PFSK-1 (cell line): ENCODE measurements at regions not wholly inside any gene's neighbourhood (a gene's known extent, or its start where the extent isn't known, plus 50 kb on each side); places are given as distances from the start of the nearest gene placed in this dataset.

Source experiments
- FOXP2 ChIP-seq: optimal IDR thresholded peaks from 2 replicates; pipeline ENCODE3; 2011; ENCODE audit warnings: borderline replicate concordance, control low read depth, inconsistent platforms; ENCODE audit not compliant: insufficient read depth; ENCODE audit errors: extremely low read length, extremely low read depth
- POLR2AphosphoS5 ChIP-seq: IDR thresholded peaks from 2 replicates; pipeline ENCODE4 v1.6.1; 2012; ENCODE audit warnings: low read depth, mild to moderate bottlenecking, control low read depth, low read length, moderate library complexity
- SIN3A ChIP-seq: IDR thresholded peaks from 2 replicates; pipeline ENCODE4 v1.6.1; 2012; ENCODE audit warnings: mild to moderate bottlenecking, low read length, moderate library complexity, borderline replicate concordance; ENCODE audit not compliant: insufficient read depth
- TAF1 ChIP-seq: IDR thresholded peaks from 2 replicates; pipeline ENCODE4 v1.6.1; 2012; ENCODE audit warnings: low read length, control low read depth, borderline replicate concordance; ENCODE audit not compliant: insufficient read depth
- TF ChIP-seq, protein P1 (sequence below), 2 experiments: IDR thresholded peaks; 2 replicates each; pipeline versions ENCODE4 v1.6.1 to v1.8.0; 2011 to 2012; ENCODE audit warnings: low read depth in 2 of 2, low read length in 2 of 2, control low read depth in 1 of 2, inconsistent platforms in 1 of 2, mild to moderate bottlenecking in 1 of 2, moderate library complexity in 1 of 2; ENCODE audit not compliant: insufficient read depth in 1 of 2

GRCh38 chr12:115712676-115713075, 564.8 kb downstream of the MED13L start:
- TF ChIP-seq SIN3A, result no peak
- TF ChIP-seq, protein P1, sequence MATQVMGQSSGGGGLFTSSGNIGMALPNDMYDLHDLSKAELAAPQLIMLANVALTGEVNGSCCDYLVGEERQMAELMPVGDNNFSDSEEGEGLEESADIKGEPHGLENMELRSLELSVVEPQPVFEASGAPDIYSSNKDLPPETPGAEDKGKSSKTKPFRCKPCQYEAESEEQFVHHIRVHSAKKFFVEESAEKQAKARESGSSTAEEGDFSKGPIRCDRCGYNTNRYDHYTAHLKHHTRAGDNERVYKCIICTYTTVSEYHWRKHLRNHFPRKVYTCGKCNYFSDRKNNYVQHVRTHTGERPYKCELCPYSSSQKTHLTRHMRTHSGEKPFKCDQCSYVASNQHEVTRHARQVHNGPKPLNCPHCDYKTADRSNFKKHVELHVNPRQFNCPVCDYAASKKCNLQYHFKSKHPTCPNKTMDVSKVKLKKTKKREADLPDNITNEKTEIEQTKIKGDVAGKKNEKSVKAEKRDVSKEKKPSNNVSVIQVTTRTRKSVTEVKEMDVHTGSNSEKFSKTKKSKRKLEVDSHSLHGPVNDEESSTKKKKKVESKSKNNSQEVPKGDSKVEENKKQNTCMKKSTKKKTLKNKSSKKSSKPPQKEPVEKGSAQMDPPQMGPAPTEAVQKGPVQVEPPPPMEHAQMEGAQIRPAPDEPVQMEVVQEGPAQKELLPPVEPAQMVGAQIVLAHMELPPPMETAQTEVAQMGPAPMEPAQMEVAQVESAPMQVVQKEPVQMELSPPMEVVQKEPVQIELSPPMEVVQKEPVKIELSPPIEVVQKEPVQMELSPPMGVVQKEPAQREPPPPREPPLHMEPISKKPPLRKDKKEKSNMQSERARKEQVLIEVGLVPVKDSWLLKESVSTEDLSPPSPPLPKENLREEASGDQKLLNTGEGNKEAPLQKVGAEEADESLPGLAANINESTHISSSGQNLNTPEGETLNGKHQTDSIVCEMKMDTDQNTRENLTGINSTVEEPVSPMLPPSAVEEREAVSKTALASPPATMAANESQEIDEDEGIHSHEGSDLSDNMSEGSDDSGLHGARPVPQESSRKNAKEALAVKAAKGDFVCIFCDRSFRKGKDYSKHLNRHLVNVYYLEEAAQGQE (IDR thresholded peaks at IDR 0.05; ENCODE audit: insufficient read depth in 1 of 2, low read depth in 2 of 2, low read length in 2 of 2), result no peak
- TF ChIP-seq TAF1, result no peak
- TF ChIP-seq POLR2AphosphoS5, result no peak
- TF ChIP-seq FOXP2, result no peak

GRCh38 chr12:115710104-115710564, 567.4 kb downstream of the MED13L start:
- TF ChIP-seq POLR2AphosphoS5 (no peak), SIN3A (no peak), FOXP2 (no peak), TAF1 (no peak)
- TF ChIP-seq, protein P1 (IDR thresholded peaks at IDR 0.05; ENCODE audit: insufficient read depth in 1 of 2, low read depth in 2 of 2, low read length in 2 of 2), result no peak

GRCh38 chr12:115709540-115710011, 567.9 kb downstream of the MED13L start:
- TF ChIP-seq, protein P1 (IDR thresholded peaks at IDR 0.05; ENCODE audit: insufficient read depth in 1 of 2, low read depth in 2 of 2, low read length in 2 of 2), result no peak
- TF ChIP-seq TAF1, result no peak
- TF ChIP-seq FOXP2, result no peak
- no peak for TF ChIP-seq SIN3A
- TF ChIP-seq POLR2AphosphoS5, result no peak

- TF ChIP-seq TAF1, result no peak
- TF ChIP-seq FOXP2, result no peak
- TF ChIP-seq POLR2AphosphoS5, result no peak
- TF ChIP-seq, protein P1 (IDR thresholded peaks at IDR 0.05; ENCODE audit: insufficient read depth in 1 of 2, low read depth in 2 of 2, low read length in 2 of 2), result no peak
- TF ChIP-seq SIN3A, result no peak
Observed at GRCh38 chr12:115708801-115709200, 568.7 kb downstream of the MED13L start.

- TF ChIP-seq SIN3A (no peak), TAF1 (no peak), FOXP2 (no peak), POLR2AphosphoS5 (no peak)
- TF ChIP-seq, protein P1 (IDR thresholded peaks at IDR 0.05; ENCODE audit: insufficient read depth in 1 of 2, low read depth in 2 of 2, low read length in 2 of 2), result no peak
Observed at GRCh38 chr12:115700896-115701465, 576.5 kb downstream of the MED13L start.
